GM18508 (cell line): ENCODE measurements at regions not wholly inside any gene's neighbourhood (a gene's known extent, or its start where the extent isn't known, plus 50 kb on each side); places are given as distances from the start of the nearest gene placed in this dataset.

Experiments
- ATAC-seq: cut with Tn5 transposase; IDR thresholded peaks from one replicate; pipeline ENCODE4 v1.9.1; 2021; ENCODE audit warnings: moderate number of reproducible peaks; ENCODE audit not compliant: insufficient read depth, unreplicated experiment

- no peak for ATAC-seq
Observed at GRCh38 chr5:125034331-125034730, 287.9 kb upstream of the ZNF608 start.

GRCh38 chr5:125036494-125036893, 290.1 kb upstream of the ZNF608 start:
- ATAC-seq, result no peak

- ATAC-seq, result no peak
Observed at GRCh38 chr5:125037020-125037419, 290.6 kb upstream of the ZNF608 start.

- no peak for ATAC-seq
Observed at GRCh38 chr5:125037530-125037929, 291.1 kb upstream of the ZNF608 start.

GRCh38 chr5:125038477-125038876, 292.0 kb upstream of the ZNF608 start:
- no peak for ATAC-seq

- ATAC-seq, result no peak
Observed at GRCh38 chr5:125041798-125042197, 295.4 kb upstream of the ZNF608 start.

- no peak for ATAC-seq
Observed at GRCh38 chr5:125042261-125042890, 295.9 kb upstream of the ZNF608 start.

GRCh38 chr5:125043781-125044391, 297.4 kb upstream of the ZNF608 start:
- ATAC-seq, result no peak

- no peak for ATAC-seq
Observed at GRCh38 chr5:125044491-125045282, 298.2 kb upstream of the ZNF608 start.

GRCh38 chr5:125045646-125046045, 299.2 kb upstream of the ZNF608 start:
- no peak for ATAC-seq

GRCh38 chr5:125046838-125047237, 300.4 kb upstream of the ZNF608 start:
- ATAC-seq, result no peak

GRCh38 chr5:125047871-125048270, 301.4 kb upstream of the ZNF608 start:
- no peak for ATAC-seq

GRCh38 chr5:125049721-125050702, 303.6 kb upstream of the ZNF608 start:
- ATAC-seq, result no peak

- no peak for ATAC-seq
Observed at GRCh38 chr5:125050926-125051325, 304.5 kb upstream of the ZNF608 start.

GRCh38 chr5:125052584-125052983, 306.1 kb upstream of the ZNF608 start:
- ATAC-seq, result no peak

- ATAC-seq, result no peak
Observed at GRCh38 chr5:125053179-125053578, 306.7 kb upstream of the ZNF608 start.

- no peak for ATAC-seq
Observed at GRCh38 chr5:125054146-125054545, 307.7 kb upstream of the ZNF608 start.

- ATAC-seq, result no peak
Observed at GRCh38 chr5:125056671-125057485, 310.4 kb upstream of the ZNF608 start.
